Retinal pigment epithelial cell (primary cell): ENCODE measurements at regions not wholly inside any gene's neighbourhood (a gene's known extent, or its start where the extent isn't known, plus 50 kb on each side); places are given as distances from the start of the nearest gene placed in this dataset.

Experiments used
- DNase-seq: peaks from one replicate; pipeline ENCODE4 v3.0.0-alpha.2; 2010; ENCODE audit warnings: low read depth
- H3K4me3 ChIP-seq: 2 replicates; pipeline ENCODE4 v1.5.1; 2011; ENCODE audit warnings: mild to moderate bottlenecking, low read length, control low read depth, moderate library complexity
- CTCF ChIP-seq: conservative IDR thresholded peaks from 2 replicates; pipeline ENCODE4 v1.5.1; 2011; ENCODE audit warnings: low read depth, low read length, control low read depth, inconsistent platforms

- DNase-seq = no peak
- H3K4me3 ChIP-seq = no peak overlapping the region
- TF ChIP-seq CTCF = peak; percentile 17
Observed at GRCh38 chr12:96132819-96133218, 61.4 kb upstream of the ELK3 start.

GRCh38 chr12:96134200-96134599 lies 60.0 kb upstream of the ELK3 start:
- DNase-seq = no peak
- TF ChIP-seq CTCF = no peak
- H3K4me3 ChIP-seq = no peak overlapping the region

GRCh38 chr12:96136161-96136560 lies 58.0 kb upstream of the ELK3 start:
- no peak for TF ChIP-seq CTCF
- peak; percentile 19 for DNase-seq
- no peak overlapping the region for H3K4me3 ChIP-seq

GRCh38 chr12:96136725-96137378 lies 57.3 kb upstream of the ELK3 start:
- no peak overlapping the region for H3K4me3 ChIP-seq
- no peak for DNase-seq
- TF ChIP-seq CTCF = no peak

DNA sequence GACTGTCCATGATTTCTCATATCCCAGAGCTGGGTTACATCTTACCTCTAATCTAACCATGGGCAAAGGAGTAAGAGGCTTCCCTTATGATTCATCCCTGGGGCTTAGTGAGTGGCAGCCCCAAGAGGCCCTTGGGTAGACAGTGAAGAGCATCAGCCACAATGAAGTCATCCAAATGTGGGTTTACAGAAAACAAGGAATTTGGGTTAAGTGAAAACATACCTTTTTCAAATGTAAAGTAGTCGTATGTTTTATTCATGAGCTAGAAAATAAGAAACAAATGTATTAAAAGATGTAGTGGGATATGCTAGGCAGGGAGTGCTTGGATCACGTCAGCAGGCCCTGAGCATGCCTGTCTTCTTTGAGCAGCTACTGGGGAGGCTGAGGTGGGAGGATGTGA lies 54.0 kb upstream of the ELK3 start:
- TF ChIP-seq CTCF = no peak
- no peak overlapping the region for H3K4me3 ChIP-seq
- no peak for DNase-seq

DNA sequence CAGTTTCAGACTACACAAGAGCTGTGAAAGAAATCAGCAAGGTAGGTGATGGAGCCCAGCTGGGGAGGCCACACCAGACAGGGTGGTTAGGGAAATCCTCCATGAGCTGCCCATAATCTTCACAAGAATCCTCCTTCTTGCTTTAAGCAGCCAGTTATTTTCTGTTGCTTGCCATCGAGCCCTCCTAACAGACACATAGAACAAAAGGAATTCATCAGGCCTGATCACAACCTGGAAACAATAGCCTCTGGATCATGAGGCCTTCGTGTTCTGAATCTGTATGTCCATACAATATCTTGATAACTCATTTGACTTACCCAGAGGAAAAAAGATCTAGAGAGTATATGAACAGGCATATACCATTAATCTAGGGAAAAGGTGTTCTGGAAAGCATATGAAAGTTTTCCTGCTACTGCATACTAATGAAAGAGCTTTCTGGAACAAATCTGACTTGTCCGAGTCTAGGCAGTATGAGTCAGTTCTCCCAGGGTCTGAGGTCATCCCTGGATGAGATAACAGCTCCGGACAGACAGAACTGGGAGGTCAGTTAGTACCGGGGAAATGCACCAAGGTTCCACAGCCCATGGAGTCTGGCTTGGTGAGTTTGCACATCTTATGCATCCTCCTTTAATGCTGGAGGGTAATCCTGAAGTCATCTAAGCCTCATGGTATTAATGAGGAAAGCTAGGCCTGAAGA lies 52.8 kb upstream of the ELK3 start:
- TF ChIP-seq CTCF = no peak
- no peak overlapping the region for H3K4me3 ChIP-seq
- DNase-seq = no peak

DNA sequence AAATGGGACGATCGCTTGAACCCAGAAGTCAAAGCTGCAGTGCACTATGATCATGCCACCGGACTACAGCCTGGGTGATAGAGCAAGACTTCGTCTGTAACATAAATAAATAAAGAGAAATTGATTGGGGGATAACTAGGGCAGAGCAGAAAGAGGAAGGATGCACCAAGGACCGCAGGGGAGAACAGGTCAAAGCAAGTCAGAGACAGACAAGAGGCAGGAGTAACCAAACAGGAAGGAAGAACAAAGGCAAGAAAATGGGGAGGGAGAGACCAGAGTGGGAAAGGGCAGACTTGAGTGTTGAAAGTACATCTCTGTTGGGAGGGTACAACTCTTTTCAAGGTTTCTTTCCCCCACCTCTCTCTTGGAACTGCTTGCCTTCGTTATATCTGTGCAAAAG lies 50.8 kb upstream of the ELK3 start:
- H3K4me3 ChIP-seq = no peak overlapping the region
- no peak for DNase-seq
- no peak for TF ChIP-seq CTCF
